ENCODE measurements at regions not wholly inside any gene's neighbourhood (a gene's known extent, or its start where the extent isn't known, plus 50 kb on each side); places are given as distances from the start of the nearest gene placed in this dataset.

- DNase-seq (ENCODE audit: low read depth, low spot score) (no peak), ATAC-seq (no peak)
- Histone ChIP-seq H3K4me1 (ENCODE audit: control insufficient read depth, insufficient read depth, low read length) (no peaks in the 10 kb centered on the region), H3K27me3 (ENCODE audit: control insufficient read depth, insufficient read depth, low read length) (no peaks in the 10 kb centered on the region; the same call in 1 of the 2 replicates), H3K27ac (ENCODE audit: low read length) (no peak overlapping the region), H3K4me3 (ENCODE audit: low read depth in 2 of 2, low read length in 2 of 2) (no peak overlapping the region), H3K9me3 (ENCODE audit: control insufficient read depth, insufficient read depth, low read depth, low read length) (no peaks in the 10 kb centered on the region), H3K36me3 (ENCODE audit: control insufficient read depth, insufficient read depth, low read length) (no peaks in the 10 kb centered on the region)
- POLR2A ChIA-PET: no interaction called here
- in situ Hi-C loops (cut with HindIII; ENCODE audit: low pct_unique_long_range_greater_than_20kb, low sequenced_read_pairs): no loop called here
- no TSS peak for BruUV-seq (replicated peaks)
- CTCF ChIA-PET: no interaction called here
- TF ChIP-seq, protein P1, sequence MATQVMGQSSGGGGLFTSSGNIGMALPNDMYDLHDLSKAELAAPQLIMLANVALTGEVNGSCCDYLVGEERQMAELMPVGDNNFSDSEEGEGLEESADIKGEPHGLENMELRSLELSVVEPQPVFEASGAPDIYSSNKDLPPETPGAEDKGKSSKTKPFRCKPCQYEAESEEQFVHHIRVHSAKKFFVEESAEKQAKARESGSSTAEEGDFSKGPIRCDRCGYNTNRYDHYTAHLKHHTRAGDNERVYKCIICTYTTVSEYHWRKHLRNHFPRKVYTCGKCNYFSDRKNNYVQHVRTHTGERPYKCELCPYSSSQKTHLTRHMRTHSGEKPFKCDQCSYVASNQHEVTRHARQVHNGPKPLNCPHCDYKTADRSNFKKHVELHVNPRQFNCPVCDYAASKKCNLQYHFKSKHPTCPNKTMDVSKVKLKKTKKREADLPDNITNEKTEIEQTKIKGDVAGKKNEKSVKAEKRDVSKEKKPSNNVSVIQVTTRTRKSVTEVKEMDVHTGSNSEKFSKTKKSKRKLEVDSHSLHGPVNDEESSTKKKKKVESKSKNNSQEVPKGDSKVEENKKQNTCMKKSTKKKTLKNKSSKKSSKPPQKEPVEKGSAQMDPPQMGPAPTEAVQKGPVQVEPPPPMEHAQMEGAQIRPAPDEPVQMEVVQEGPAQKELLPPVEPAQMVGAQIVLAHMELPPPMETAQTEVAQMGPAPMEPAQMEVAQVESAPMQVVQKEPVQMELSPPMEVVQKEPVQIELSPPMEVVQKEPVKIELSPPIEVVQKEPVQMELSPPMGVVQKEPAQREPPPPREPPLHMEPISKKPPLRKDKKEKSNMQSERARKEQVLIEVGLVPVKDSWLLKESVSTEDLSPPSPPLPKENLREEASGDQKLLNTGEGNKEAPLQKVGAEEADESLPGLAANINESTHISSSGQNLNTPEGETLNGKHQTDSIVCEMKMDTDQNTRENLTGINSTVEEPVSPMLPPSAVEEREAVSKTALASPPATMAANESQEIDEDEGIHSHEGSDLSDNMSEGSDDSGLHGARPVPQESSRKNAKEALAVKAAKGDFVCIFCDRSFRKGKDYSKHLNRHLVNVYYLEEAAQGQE (IDR thresholded peaks at IDR 0.05; ENCODE audit: insufficient read depth in 1 of 2, low read depth in 2 of 2, low read length in 1 of 2): no peak
- TF ChIP-seq SIN3A (IDR thresholded peaks at IDR 0.05; ENCODE audit: borderline replicate concordance, insufficient read depth, low read depth, low read length): no peak
- TF ChIP-seq, protein P2, sequence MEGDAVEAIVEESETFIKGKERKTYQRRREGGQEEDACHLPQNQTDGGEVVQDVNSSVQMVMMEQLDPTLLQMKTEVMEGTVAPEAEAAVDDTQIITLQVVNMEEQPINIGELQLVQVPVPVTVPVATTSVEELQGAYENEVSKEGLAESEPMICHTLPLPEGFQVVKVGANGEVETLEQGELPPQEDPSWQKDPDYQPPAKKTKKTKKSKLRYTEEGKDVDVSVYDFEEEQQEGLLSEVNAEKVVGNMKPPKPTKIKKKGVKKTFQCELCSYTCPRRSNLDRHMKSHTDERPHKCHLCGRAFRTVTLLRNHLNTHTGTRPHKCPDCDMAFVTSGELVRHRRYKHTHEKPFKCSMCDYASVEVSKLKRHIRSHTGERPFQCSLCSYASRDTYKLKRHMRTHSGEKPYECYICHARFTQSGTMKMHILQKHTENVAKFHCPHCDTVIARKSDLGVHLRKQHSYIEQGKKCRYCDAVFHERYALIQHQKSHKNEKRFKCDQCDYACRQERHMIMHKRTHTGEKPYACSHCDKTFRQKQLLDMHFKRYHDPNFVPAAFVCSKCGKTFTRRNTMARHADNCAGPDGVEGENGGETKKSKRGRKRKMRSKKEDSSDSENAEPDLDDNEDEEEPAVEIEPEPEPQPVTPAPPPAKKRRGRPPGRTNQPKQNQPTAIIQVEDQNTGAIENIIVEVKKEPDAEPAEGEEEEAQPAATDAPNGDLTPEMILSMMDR (IDR thresholded peaks at IDR 0.05): no peak
- no peak for TF ChIP-seq POLR2AphosphoS5 (IDR thresholded peaks at IDR 0.05; ENCODE audit: low read depth, low read length)
- TF ChIP-seq TCF7L2 (IDR thresholded peaks at IDR 0.05; ENCODE audit: low read depth, low read length): no peak
- intact Hi-C loops (cut with micrococcal nuclease; ENCODE audit: unreplicated experiment): no loop called here
Measured at GRCh38 chr11:112532506-112532905, 271.8 kb upstream of the PLET1 start.

DNA sequence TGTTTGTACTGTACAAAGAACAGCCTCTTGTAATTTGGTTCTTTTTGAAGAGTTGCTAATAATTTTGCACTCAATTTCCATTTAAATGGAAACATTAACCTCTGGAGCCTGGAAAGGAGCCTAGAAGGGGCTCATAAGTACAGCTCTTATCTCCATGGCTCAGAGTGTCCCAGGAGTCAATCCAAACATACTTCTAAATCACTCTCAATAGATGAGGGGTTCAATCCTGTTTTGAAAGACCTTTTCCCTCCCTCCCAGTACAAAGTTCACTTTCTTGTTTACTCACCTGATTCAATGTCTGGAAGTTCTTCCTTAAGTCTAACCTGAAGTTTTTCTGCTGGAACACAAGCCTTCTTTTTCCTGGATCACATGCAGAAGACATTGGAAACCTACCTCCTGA lies 273.0 kb upstream of the PLET1 start:
- TF ChIP-seq SIN3A (IDR thresholded peaks at IDR 0.05; ENCODE audit: borderline replicate concordance, insufficient read depth, low read depth, low read length) (no peak), TCF7L2 (IDR thresholded peaks at IDR 0.05; ENCODE audit: low read depth, low read length) (no peak), POLR2AphosphoS5 (IDR thresholded peaks at IDR 0.05; ENCODE audit: low read depth, low read length) (no peak)
- TF ChIP-seq, protein P2 (IDR thresholded peaks at IDR 0.05): no peak
- TF ChIP-seq, protein P1 (IDR thresholded peaks at IDR 0.05; ENCODE audit: insufficient read depth in 1 of 2, low read depth in 2 of 2, low read length in 1 of 2): no peak
- H3K36me3 ChIP-seq (ENCODE audit: control insufficient read depth, insufficient read depth, low read length): no peaks in the 10 kb centered on the region
- no peaks in the 10 kb centered on the region; the same call in 1 of the 2 replicates for H3K27me3 ChIP-seq (ENCODE audit: control insufficient read depth, insufficient read depth, low read length)
- no peak overlapping the region for H3K4me3 ChIP-seq (ENCODE audit: low read depth in 2 of 2, low read length in 2 of 2)
- H3K9me3 ChIP-seq (ENCODE audit: control insufficient read depth, insufficient read depth, low read depth, low read length): no peaks in the 10 kb centered on the region
- POLR2A ChIA-PET: no interaction called here
- in situ Hi-C loops (cut with HindIII; ENCODE audit: low pct_unique_long_range_greater_than_20kb, low sequenced_read_pairs) (no loop called here), intact Hi-C loops (cut with micrococcal nuclease; ENCODE audit: unreplicated experiment) (no loop called here)
- H3K27ac ChIP-seq (ENCODE audit: low read length): no peak overlapping the region
- DNase-seq (ENCODE audit: low read depth, low spot score): no peak
- BruUV-seq (replicated peaks): no TSS peak
- no peak for ATAC-seq
- CTCF ChIA-PET: no interaction called here
- no peaks in the 10 kb centered on the region for H3K4me1 ChIP-seq (ENCODE audit: control insufficient read depth, insufficient read depth, low read length)
